Activated CD8-positive, alpha-beta memory T cell treated with anti-CD3 and anti-CD28 coated beads, Interleukin-2, amount 50 U/mL, for 48 hours (primary cell): ENCODE measurements at regions not wholly inside any gene's neighbourhood (a gene's known extent, or its start where the extent isn't known, plus 50 kb on each side); places are given as distances from the start of the nearest gene placed in this dataset.
"Not testable (repeated sequence)": the region's sequence is repeated elsewhere in the genome, so short reads cannot be mapped to it uniquely, and the experiment has no call there.

ENCODE experiments used
- DNase-seq: peaks from one replicate; pipeline ENCODE4 v3.0.0-alpha.2; 2020

DNA sequence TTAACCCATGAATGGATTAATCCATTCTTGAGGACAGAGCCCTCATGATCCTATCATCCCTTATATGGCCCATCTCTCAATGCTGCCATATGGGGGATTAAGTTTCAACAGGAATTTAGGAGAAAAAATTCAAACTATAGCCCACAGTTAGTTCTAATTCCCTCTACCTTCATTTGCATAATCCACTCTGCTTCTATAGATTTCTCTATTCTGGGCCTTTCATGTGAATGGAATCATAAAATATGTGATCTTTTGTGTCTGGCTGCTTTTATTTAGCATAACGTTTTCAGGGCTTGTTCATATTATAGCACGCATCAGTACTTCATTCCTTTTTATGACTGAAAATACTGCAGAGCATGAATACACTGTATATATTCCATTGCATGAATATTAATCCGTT, 55.4 kb downstream of the CTSL start:
- DNase-seq = no peak

DNA sequence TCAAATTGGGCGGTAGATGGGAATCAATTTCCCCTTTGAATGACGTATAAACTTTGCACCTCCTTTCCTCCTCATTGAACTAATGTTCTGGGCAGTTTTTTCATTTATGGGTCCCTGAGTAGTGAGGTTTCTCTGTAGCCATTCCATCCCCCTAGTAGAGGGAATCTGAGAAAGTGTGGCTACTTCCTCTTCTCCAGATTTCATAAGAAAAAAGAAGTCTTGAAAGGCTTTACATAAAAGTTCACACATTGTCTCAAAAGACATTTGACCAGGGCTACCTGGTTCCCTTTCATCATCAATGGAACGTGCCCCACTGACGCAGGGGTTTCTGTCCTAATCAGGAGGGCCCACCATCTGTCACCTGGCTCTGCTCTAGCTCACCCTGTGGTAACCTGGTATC, 57.3 kb downstream of the CTSL start:
- DNase-seq = no peak

DNA sequence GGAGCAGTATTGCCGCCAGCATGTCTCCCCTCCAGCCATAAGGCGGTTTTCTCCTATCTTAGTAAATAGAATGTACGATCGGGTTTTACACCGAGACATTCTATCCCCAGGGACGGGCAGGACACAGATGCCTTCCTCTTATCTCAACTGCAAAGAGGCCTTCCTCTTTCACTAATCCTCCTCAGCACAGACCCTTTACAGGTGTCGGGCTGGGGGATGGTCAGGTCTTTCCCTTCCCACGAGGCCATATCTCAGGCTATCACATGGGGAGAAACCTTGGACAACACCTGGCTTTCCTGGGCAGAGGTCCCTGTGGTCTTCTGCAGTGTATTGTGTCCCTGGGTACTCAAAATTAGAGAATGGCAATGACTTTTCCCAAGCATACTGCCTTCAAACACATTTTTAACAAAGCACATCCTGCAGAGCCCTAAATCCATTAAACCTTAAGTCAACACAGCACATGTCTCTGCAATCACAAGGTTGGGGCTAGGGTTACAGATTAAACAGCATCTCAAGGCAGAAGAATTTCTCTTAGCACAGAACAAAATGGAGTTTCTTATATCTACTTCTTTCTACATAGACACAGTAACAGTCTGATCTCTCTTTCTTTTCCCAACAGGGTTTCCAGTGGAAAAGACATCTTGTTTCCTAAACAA, 59.5 kb downstream of the CTSL start:
- DNase-seq = not testable (repeated sequence)

DNA sequence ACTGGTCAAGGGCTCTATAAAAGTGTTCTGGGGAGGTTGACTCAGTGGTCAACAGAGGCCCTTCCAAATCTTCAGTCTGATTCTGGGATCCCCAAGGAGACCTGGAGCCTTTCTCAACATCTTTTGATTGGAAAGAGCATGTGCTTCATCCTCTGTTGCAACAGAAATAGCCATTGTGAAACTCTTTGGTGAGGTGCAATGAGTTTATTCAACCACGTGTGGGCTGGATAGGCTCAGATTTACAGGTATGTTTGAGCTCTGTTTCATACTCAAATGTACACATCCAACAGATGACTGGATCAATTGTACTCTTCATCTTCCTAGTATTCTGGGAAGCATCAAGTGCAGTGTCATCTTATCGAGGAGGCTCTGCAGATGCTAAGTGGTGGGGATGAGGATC, 60.5 kb downstream of the CTSL start:
- no peak for DNase-seq

DNA sequence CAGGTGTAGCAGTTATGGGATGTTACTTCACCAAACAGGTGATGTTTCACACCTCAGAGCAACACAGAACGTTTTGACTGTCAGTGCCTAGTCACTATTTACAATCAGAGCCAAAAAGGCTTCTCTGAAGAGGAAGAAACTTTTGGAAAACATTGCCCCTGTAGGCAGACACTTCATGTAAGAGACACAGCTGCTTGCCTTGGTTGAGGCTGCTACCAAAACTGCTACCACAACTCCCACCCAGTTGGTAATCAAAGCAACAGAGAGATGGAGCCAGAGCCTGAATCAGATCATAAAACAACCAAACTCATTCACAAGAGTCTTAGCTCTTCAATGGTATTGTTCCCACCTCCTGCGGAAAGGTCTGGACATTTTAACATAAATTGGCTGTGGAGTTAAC, 61.0 kb downstream of the CTSL start:
- DNase-seq = no peak

DNA sequence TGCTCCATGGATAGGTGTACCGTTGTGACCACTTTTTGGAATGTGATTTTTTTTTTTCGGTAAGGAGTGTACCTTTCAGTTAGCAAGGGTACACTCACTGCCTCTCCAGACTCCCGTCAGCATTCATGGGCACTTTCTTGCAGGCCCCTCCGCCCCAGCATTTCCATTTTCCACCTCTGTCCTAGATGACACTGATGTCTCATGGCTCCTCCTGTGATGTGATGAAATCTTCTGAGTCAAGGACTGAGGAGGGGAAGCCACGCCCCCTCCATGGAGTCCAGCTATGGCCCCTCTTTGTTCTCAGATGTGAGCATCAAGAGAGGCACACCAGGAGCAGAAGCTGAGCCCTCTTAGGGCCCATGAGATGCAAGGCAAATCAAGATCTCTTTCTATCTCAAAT, 61.8 kb downstream of the CTSL start:
- no peak for DNase-seq

DNA sequence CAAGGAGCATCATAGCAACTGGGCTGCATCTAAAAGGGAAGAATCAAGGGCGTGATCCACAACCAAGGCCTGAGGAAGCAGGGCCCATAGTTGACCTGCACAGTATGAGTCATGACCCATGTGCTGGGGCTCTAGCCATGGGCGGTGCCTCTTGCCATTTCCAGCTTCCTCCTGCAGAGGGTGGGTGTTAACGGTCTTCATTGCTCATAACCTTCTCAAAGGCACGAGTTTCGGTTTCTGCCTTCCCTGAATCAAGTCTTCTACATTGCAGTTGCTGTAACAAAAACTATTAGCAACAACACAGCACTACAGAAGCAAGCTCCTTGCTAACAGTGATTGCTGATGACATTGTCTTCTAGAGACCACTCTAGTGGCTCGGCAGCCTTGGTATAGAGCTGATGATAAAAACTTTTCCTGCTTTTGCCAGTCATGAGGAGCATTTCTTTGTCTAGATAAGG, 66.9 kb downstream of the CTSL start:
- DNase-seq = peak; percentile 66

DNA sequence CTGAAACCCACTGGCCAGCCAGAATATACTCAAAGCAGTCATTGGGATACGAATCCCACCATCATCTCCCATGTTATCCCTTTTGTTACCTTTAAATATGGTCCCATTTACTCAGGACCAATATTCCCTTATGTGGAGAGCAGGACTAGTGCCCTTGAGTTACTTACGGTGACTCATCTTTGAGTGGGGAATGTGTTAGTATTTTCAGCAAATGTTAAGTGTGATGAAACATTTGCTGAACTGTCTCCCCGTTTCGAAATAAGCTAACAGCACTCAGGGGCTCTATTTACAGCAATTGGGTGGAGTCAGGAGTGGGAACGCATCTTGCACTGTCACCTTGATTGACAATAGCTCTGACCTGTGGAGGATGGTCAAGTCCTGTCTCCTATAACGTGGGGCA, 67.4 kb downstream of the CTSL start:
- no peak for DNase-seq

DNA sequence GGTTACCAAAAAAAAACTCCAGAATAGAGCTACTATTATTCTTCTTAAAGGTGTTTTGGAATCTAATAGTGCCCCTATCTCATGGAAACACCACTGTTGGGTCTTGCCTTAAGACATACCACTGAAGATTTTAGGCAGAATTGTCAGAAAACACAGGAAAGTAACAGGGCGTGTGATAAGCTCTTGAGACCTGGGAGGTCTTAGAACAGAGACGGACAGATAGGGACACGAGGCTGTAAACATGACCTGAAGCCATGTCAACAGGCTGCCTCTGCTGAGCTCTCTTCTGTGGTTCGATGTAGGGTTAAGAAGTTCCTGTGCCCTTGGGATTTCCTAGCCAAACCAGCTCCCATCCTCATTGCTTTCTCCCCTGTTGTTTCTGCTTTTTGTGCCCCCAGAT, 69.3 kb downstream of the CTSL start:
- no peak for DNase-seq

DNA sequence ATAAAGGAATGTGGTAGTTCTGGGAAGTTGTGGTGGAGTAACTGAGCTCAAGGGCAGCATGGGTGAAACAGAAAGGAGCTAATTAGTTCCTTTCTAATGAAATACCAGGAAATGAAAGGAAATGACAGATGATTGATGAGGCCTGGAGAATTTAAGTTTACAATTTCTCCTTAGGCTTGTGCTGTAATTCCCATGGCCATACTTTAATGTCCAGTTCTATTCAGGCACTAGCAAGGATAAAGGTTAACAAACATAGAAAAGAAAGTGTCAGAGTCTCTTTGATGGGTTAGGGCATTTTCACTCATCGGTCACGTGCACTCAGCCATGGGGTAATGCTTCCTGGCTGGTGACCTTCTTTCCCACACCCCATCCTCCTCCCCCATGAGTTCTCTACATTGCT, 70.3 kb downstream of the CTSL start:
- no peak for DNase-seq

DNA sequence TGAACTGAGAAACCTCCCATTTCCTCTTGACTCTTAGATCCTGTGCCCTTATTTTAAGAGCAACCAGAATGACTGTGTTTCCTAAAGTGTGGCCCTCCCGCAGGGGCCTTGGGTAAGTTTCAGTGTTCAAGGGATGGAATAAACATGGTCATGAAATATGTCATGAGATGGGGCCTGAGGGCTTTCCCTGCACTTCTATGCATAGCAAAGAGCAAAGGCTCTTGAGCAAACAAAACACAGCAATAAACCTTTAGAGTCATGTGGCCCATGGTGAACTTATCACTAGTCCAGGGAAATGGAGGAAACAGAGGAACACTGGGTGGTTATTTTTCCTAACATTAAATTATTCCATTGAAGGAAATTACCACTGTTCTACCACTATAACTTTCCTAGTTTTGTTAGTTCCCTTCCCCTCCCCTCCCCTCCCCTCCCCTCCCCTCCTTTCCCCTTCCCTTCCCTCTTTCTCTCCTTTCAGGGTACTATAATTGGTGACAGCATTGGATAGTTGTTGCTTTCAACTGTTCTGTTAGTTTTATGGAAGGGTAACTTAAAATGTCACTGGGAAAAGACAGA, 72.4 kb downstream of the CTSL start:
- no peak for DNase-seq

DNA sequence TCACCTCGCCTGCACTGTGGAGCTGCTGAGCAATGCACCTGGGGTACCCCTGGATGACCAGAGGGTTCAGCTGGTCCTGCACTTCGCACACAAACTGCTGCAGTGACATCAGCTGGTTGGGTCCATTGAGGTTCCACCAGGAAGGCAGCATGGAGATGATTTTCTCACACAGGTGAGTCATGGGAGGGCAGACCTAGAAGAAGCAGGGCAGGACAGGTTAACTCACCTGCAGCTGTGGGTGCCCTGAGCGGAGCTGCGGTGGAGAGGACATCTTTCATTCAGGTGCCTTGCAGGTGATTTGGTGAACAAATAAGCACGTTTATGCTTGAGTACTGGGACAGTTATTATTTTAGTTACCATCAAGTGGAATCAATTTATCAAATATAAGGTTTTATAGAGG, 73.6 kb downstream of the CTSL start:
- no peak for DNase-seq

DNA sequence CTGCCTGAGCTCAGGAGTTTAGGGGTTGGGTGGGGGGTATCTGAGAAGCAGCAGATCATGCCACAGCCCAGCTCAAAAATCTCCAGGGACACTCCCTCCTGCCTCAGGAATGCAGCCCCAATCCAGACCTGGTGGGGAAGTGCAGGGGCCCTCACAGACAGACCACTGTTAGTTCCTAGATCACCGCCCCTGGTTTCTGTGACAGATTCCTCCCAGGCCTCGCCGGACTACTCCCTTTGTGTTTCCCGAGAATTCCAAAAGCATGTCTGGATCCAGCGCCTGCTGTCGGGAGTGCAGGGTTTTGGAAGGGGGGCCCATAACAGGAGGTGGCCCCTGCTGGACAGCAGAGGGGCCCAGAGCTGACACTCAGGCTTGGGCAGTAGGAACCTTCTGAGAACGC, 74.5 kb downstream of the CTSL start:
- no peak for DNase-seq

DNA sequence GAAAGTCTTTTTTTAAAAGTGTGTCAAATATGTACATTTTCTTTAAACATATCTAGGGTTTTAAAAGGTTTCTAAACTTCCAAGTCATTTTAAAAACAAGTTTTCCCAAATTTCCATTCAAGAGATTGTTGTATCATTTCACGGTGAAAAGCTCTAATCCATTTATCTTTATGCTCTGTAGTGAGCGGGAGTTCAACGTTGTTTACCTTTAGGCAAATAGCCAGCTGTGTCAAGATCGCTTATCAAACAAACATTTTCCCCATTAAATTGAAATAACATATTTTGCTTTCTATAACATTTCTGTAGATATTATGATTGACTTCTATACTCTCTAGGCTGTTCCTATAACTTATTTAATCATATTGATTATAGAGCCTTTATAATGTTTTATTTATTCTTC, 75.1 kb downstream of the CTSL start:
- no peak for DNase-seq

DNA sequence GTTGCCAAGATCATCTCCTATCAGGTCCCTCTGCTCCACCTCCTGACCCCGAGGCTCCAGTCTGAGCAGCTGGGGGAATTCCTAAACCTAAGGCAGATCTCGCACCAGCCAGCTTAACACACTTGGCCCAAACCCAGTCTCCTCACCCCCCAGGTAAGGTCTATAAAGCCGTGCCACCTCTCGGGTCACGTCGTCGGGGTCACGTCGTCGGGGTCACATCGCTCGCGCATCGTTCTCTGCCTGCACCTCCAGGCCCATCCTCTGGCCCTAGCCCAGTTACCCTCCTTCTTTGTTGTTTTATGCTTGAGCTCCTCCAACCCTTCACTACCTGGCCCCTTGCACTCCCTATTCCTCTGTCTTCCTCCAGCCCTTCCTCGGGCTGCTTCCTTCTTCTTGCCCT, 77.2 kb downstream of the CTSL start:
- DNase-seq = no peak

DNA sequence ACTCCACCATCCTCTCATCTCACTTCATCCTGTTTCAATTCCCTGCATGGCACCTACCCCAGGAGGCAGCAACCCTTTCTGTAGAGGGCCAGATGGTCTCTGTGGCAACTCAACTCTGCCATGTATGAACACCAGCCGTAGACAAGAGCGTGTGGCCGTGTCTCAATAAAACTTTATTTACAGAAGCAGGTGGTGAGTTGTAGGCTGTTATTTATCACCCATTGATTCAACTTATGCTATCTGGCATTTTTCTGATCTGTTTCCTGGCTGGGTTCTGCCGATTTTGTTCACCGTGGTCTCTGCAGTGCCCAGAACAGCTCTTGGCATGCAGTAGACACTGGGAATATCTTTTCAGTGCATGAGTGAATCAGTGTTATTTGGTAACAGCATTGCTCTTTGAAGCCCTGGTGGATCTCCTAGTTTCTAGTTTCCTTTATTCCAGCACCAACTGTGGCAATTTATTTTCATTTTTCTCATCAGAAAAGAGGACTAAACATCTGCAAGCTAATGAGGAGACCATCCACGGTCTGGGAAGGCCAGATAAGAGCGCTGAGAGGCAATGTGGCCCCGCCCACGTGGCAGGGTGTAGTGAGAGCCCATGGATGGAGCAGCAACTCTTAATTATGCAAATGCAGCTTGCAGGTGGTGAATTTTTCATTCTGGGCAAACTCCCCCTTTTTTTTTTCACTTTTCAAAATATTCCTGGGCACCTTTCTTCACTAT, 77.9 kb downstream of the CTSL start:
- DNase-seq = no peak

DNA sequence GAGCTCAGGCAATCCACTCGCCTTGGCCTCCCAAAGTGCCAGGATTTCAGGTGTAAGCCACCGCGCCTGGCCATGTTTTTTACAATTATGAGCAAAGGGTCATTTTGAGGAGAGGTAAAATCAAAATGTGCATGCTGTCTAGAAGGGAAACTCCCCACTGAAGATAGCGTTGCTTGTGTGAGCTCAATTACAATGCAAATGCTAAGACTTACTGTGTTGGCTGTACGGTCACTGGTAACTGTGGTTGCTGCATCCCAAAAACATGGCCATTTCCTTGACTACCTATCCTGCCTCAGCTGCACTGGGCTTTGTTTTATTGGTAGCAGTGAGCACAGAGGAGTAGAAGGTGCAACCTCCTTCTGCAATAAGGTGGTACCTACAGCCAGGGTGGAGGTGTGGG, 77.4 kb upstream of the SPATA31E1 start:
- DNase-seq = no peak

DNA sequence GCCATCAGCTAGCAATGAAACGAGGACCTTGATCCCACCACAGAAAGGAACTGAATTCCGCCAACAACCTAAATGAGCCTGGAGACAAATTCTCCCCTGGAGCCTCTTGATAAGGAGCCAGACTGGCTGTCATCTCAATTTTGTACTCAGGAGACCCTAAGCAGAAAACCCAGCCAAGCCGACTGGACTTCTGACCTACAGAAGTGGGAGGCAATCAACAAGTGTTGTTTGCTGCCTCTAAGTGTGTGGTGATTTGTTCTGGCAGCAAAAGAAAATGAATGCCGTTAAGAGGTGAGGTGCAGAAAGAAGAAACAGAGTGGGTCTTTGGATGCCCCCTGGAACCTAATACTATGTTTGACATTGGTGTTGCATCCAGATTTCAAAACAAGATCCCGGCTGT, 72.7 kb upstream of the SPATA31E1 start:
- DNase-seq = no peak

DNA sequence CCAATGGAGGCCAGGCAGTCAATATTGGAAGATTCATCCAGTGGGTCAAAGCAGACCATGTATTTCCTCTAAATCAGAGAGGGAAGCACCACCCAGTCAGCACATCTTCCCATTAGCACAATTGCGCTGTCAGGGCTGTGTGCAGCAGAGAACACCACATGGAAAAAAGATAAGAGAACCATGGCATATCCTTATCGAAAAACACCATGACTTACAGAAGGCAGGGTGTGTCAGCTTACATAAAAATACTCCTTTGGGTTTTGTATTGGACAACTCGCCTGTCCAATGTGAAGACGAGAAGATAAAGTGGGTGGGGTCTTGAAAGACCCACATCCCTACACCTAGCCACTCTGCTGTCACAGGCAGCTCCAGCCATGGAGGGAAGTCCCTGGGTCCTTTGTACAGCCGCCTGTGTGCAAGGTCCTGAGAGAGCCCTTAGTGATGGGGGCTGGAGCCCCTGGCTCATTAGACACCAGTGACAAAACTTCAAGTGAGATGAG, 71.9 kb upstream of the SPATA31E1 start:
- no peak for DNase-seq

DNA sequence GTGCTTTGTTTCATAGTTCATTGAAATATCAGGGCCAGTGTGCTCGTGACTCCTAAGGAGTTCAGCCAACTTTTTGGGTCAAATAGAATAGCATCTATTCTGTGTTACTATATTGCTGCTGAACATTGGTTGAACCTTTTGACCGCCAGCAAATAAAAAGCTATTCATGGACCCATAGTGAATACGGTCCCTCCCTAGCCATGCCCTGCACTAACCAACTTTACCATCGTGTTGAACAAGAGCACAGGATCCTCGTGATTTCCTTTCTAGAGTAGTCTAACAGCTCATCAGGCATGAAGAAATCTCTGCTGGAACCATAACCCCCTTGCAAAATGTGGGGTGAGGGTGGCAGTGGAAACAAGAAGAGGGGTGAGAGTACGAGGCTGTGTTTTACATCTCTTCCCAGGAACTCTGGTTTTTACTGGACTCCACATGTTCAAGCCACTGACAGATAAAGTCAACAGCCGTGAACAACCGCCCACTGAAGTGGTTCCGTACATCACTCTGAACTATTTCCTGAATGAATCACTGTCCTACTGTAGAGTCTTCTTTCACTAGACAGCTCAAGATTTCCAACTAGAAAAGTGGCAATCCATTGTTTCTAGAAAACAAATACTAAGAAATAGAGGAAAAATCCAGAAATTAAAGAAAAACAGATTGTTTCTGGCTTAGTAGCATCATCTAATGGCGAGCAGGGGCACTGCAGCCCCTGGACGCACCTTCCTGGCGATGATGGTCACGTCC, 70.1 kb upstream of the SPATA31E1 start:
- peak; percentile 53 for DNase-seq

DNA sequence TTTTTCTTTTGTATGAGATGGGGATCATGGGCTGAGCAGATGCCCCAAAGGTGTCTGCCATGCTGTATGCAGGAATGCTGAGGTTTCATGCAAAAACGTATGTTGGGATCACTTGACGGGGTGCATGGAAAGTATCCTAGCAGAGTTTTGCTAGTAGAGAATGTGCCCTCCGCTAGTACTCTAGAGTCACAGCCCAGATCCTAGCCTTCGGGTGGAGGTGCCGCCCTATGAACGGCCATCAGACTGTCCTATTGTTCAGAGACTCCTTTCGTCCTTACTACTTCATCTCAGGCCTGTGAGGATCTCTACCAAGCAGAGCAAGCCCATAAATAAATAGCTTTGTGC, 69.6 kb upstream of the SPATA31E1 start:
- no peak for DNase-seq

DNA sequence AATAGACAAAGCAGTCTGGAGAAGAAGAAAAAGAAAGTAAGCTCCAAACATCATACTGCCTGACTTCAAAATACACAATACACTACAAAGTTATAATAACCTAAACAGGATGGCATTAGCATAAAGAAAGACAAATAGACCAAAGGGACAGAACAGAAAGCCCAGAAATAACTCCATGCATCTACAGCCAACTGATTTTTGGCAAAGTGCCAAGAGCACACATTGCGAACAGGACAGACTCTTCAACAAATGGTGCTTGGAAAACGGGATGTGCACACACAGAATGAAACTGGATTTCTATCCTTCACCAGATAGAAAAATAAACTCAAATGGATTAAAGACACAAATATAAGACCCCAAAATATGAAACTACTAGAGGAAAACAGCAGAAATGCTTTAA, 66.6 kb upstream of the SPATA31E1 start:
- DNase-seq = no peak

DNA sequence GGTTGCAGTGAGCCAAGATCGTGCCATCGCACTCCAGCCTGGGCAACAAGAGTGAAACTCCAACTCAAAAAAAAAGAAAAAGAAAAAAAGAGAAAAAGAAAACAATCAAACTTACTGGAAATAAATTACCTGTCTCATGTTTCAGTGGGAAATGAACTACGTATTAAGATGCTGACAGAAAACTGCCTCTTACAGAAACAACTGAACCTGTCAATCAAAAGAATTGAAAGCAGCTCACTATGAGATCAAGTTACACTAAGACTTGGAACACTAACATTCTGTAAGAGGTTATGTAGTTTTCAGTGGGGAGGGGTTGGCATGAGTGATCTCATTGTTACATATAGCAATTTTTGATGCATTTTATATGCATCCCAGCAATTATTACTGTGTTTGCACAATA, 64.4 kb upstream of the SPATA31E1 start:
- DNase-seq = no peak
